T-helper 1 cell (primary cell): ENCODE measurements at regions not wholly inside any gene's neighbourhood (a gene's known extent, or its start where the extent isn't known, plus 50 kb on each side); places are given as distances from the start of the nearest gene placed in this dataset.

Experiments
- DNase-seq, 5 donors: peaks; one replicate each; pipeline ENCODE4 v3.0.0-alpha.2; 2012 to 2020

DNA sequence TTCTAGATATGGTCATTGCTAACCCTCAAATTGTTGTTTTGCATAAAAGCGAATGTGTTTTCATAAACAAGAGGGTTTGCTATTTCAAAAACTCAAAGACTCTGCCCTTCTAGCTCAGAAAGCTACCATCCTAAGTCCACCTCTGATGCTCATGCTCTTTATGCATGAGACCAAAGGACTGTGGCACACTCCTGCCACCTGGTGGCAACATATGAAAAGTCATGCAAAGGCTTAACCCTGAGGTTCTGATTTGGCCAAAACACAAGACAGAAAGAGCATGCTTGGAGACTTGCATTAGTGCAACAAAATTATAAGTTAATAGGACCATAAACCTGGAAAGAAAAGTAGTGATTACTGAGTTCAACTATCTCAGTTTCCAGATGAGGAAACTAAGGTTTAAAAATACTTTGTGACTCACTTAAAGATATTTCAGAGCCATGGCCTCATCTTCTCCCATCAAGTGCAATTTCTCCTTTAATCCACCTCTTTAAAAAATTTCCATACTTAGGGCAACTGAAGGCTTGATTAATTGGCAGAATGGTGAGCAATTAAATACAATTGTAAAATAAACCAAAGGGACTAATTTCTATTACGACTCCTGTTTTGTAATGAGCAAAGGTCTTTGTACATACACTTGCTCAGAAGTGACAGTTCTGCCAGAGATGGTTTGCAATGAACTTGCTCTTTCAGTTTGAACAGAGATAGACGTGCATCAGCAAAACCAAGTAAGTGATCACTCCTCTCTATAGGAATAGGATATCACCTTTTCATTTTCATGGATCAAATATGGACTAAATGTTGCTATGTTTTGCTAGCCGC is 110.7 kb upstream of the RAD23B start:
- peak in 4 of 5 donors; percentile 14 to 74 (median 26) for DNase-seq

GRCh38 chr9:107172979-107173347 is 110.1 kb upstream of the RAD23B start:
- DNase-seq, result peak in 1 of 5 donors; percentile 79

DNA sequence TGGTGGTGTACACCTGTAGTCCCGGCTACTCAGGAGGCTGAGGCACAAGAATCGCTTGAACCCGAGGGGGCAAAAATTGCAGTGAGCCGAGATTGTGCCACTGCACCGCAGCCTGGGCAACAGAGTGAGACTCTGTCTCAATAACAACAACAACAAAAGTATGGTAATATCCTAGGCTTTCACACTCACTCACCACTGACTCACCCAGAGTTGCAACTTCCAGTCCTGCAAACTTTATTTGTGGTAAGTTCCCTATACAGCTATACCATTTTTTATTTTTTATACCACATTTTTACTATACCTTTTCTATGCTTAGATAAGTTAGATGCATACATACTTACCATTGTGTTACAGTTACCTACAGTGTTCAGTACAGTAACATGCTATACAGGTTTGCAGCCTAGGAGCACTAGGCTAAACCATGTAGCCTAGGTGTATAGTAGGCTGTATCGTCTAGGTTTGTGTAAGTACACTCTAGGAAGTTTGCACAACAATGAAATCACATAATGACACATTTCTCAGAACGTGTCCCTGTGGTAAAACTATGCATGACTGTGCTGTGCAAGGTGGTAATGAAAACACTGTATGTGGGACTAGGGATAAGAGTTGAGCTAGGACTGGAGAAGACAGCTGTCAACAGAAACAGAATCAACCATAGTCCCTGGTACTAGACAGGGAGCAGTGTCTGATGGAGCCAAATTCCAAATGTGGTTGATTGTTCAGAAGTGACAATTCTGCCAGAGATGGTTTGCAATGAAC is 109.5 kb upstream of the RAD23B start:
- peak in 1 of 5 donors; percentile 69 for DNase-seq

- peak in 1 of 5 donors; percentile 33 for DNase-seq
These were observed 108.6 kb upstream of the RAD23B start for GRCh38 chr9:107174441-107174840.

DNA sequence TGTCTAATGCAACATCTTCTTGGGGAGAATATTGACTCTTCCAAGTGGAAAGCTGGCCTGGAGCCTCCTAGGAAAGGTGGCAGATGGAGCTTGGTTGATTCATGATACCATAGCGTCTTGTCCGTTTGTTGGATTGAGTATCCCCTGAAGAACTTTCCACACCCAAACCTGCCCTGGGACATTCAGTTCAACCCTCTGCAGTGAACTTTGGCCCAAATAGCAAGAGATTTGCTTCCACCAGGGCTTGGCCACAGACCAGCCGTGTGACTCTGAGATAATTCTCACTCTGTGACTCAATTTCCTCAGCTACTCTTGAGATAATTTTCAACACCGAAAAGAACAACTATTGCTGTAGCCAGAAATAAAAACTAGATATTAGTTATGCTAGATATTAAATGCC is 108.0 kb upstream of the RAD23B start:
- DNase-seq, result no peak

DNA sequence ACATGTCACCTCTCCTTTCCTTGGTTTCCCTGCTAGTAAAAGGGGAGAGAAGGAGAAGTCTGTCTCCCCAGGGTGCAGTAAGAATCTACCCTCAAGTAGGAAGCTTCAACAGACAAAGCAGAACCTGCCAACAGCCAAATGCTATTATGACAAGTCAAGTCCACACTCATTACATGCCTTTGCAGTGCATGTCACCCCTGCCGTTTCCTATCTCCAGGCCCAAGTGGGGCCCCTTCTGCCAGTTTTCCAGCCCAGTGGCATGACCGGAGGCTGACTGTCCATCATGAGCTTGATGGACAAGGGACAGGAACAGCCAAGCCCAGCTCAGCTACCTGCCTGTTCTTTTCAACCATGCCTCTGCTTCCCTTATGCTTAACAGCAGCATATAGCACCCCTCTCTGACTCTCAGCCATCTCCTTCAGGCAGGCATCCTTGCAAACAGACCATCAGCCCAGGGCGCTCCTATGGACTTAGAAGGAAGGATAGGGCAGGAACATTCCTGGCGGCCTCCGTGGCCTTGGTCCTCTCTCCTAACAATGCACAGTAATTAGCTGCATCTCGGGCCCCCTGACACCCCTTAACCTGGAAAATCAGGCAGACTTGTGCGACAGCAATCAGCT is 107.2 kb upstream of the RAD23B start:
- no peak for DNase-seq

DNA sequence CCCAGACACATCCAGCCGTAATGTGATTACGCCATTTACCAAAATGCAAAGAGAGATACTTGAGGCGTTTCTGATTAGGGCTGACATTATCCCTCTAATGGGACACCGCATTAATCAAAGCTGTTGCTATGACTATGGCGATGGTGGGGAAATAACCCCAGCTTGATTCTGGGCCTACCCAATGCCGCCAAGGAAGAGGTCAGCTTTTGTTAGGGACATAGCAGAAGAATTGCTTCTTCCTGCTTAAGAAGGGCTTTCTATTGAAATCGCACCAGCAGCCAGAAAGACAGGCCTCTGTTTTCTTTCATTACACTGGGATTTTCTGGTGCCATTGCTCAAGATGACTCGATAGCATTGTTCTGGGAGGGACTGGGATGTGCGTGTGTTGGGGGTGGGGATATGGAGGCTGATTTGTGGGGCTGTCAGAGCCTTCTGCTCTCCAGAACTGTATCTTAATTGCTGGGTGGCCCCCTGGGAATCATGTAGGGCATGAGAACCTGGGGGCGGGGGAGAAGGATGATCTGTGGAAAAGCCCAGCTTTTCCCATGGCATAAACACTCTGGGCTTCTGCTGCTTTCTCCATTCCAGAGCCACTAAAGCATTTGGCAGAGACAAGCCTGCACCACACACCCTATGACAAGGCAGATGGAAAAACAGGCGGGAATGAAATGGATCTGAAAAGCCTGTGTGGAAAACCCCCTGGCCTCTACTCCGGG is 106.5 kb upstream of the RAD23B start:
- DNase-seq, result no peak

DNA sequence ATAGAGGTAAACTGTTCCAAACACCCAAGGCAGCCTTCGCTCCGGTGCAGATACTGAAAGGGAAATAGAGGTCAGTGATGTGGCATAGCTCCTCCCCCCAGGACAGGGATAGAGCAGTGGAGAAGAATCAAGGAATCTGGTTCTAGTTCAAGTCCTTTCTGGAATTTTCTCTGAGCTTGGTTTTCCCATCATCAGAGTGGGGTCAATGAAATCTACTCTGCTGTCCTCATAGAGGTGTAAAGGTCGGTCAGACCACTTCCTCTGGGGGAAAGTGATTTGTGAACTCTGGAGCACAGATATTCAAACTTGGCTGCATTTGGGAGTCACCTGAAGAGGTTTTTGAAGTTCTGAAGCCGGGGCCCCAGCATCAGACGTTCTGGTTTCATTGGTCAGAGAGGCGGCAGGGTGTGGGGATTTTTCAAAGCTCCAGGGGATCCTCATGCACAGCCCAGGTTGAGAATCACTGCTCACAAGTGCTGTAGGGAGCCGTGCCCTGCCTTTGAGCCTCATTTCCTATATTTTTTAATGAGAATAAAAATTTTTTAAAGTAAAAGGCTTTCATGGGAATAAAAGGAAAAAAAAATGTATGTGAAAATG is 105.7 kb upstream of the RAD23B start:
- DNase-seq, result no peak

DNA sequence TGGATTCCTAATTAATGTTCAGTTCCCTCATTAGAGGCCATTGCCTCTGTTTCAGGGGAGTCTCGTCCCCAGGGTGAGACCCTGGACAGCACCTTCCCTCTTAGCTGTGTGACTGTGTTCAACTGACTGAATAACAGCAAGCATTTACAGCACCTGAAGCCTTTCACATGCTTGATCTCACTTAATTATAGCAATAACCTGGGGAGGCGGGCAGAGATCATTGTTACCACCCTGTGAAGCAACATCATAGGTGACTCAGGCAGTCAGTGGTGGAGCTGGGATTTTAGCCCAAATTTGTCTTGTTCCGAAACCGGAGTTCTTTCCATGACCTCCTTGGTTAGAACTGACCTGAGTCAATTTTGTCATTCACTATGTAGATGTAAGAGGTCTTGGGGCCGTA is 105.2 kb upstream of the RAD23B start:
- no peak for DNase-seq

DNA sequence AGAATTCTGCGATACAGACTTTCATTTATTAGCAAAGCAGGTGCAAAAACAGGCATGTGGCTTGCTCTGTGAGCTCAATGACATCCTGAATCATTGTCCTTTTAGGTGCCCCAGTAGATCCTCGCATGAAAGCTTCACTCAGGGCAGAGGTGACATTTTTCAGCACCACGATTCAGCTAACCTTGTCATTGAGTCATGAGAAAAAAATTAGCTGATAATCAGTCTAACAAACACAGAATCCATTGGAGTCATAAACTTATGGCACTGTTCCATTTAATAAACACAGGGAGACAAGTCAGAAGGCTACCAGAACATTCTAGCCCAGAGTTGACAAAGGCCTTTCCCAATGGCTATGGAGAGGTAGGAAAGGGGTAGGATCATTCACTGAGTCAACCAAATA is 104.8 kb upstream of the RAD23B start:
- DNase-seq, result no peak

DNA sequence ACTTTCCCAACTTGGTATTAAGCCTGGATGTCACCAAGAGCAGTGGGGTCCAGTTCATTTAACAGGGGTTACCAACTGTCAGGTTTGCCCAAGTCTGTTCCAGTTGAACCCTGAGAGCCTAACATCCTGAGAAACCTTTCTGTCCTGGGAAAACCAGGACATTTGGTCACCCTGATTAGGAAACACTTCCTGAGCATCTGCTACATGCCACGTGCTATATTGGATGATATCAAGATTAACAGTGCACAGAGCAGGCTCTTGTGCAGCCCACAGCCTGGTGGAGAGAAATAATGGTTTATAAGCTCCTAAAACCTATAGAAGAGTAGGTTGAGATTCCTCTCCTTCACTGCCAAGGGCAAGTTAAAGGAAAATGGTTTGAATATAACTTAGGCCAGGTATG is 102.9 kb upstream of the RAD23B start:
- no peak for DNase-seq

DNA sequence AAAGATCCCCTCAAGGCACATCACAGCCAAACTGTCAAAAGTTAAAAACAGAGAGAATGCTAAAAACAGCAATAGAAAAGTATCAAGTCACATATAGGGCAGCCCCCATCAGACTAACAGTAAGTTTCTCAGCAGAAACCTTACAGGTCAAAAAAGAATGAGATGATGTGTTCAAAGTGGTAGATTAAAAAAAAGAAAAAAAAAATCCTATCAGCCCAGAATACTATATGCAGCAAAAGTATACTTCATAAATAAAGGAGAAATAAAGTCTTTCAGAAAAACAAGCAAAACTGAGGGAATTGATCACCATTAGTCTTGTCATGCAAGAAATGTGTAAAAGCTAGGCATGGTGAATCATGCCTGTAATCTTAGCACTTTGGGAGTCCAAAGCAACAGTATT is 99.9 kb upstream of the RAD23B start:
- no peak for DNase-seq

DNA sequence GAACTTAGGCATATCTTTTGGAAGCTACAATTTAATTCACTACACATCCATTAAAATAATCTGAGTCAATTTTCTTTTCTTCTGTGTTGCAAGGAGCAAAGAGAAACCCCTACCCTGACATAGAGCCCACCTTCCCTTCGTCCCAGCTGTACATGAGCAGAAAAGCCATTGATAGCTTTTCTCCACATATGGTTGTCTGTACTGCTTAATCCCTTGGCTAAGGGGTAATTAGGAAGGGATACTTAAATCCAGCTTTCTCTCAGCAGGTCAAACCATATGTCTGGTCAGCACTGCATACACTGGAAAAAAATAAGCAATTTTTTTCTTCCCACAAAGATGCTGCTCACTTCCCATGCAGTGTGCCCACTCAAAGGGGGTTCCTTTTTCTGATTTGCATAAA is 94.7 kb upstream of the RAD23B start:
- DNase-seq, result no peak

- DNase-seq, result no peak
These were observed 92.8 kb upstream of the RAD23B start for GRCh38 chr9:107190061-107190935.

- DNase-seq, result no peak
These were observed 92.2 kb upstream of the RAD23B start for GRCh38 chr9:107190936-107191290.

GRCh38 chr9:107193251-107193650 is 89.8 kb upstream of the RAD23B start:
- no peak for DNase-seq

DNA sequence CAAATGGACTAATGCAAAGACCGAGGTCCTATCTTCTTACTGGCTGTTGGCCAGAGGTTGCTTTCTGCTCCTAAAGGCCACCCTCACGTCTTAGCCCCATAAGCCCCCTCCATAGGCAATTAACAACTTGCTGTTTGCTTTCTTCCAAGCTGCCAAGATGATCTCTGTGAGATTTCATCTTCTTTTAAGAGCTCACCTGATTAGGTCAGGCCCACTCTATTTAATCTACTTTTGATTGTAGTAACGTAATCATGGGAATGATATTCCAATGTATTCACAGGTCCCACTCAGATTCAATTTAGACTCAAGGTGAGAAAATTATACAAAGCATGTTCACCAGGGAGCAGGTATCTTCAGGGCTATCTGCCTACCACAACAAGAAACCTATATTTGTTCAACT is 84.4 kb upstream of the RAD23B start:
- DNase-seq, result no peak

- no peak for DNase-seq
These were observed 75.0 kb upstream of the RAD23B start for GRCh38 chr9:107208121-107208520.

DNA sequence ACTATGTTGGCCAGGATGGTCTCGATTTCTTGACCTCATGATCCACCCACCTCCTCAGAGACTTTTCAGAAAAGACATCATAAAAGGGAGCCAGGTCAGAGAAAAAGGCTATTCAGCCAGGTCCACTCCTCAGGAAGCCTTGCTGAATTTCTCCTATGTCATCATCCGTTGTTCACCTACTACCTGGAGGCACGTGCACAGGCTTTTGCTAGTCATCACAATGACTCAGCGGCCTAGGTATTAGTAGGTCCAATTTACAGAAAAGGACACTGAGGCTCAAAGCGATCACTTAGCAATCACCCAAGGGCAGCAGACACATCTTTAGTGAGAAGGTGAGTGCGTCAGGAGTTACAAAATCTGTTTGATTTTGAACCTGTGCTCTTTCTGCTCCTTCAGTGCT is 72.3 kb upstream of the RAD23B start:
- no peak for DNase-seq

DNA sequence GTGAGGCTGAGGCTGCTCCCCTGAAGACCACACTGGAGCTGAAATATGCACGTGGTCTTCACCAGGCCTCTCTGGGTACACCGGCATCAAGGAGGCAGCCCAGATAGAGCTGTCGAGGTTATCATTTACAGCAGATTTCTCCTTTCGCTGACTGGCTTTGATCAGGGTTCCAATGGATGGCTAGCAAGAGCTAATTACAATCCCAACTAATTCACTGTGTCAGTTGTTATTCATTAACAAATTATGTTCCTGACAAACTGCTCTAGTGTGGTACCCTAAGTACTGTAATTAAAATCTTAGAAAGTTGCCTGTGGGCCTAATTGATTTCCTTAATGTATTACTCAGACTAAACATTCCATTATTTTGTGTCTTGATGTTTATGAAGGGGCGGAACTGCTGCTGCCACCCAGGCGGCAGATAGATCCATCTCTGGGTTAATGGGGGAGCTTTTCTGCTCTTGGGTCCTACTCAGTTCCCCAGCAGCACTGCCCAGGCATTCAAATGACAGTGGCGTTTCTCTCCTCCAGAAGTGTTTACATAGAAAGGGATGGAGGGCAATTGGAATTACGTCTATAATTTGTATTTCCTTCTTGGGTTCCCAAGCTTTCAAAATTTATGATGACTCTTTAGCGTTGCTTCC is 71.7 kb upstream of the RAD23B start:
- no peak for DNase-seq

GRCh38 chr9:107212613-107213012 is 70.5 kb upstream of the RAD23B start:
- DNase-seq, result no peak
